ENCODE measurements at regions not wholly inside any gene's neighbourhood (a gene's known extent, or its start where the extent isn't known, plus 50 kb on each side); places are given as distances from the start of the nearest gene placed in this dataset.
A peak's percentile ranks its signal among the peaks of the same experiment; 100 is the strongest.

DNA sequence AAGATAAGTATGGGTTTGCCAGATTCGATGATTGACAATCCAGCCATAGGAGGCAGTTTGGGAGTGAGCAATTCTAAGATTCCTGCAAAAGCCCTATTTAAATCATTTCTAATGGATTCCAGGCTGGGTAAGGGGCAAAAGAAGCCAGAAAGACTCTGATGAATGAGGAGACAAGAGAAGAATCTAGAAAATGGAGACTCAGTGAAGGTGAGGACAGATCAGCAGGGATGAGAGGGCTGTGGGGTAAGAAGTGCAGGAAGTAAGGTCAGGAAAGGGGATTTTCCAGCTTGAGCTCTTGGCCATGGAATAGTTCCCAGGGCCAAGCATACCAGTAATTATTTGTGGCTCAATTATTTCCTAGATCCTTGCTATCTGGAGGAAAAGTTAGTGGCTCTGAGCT is 87.3 kb downstream of the TMX1 start:
- peak overlapping the region; percentile 39 for H4K91ac ChIP-seq (ENCODE audit: low read depth, low read length)
- no peak overlapping the region for H3K23ac ChIP-seq (ENCODE audit: low read length)
- H4K12ac ChIP-seq (ENCODE audit: low read depth, low read length) = no peak overlapping the region
- no peak overlapping the region for H3K4ac ChIP-seq (ENCODE audit: low read depth, low read length)
- peak; percentile 51 to 72 for DNase-seq
- no peaks in the 10 kb centered on the region for H3K9me3 ChIP-seq (ENCODE audit: insufficient read depth, low read depth, low read length)
- no peak overlapping the region for H2BK12ac ChIP-seq (ENCODE audit: low read length)
- no peak overlapping the region for H2BK120ac ChIP-seq (ENCODE audit: insufficient read depth, low read length, poor library complexity)
- peaks cover 6 to 8% of the 10 kb centered on the region in 2 experiments for H3K4me1 ChIP-seq (ENCODE audit: control insufficient read depth in 1 of 2, insufficient read depth in 2 of 2, low read length in 2 of 2)
- no peak overlapping the region for H3K18ac ChIP-seq (ENCODE audit: low read length)
- no peak overlapping the region for H2AK5ac ChIP-seq (ENCODE audit: low read length)
- no CpG with 5 or more reads among the region's 1 CpG for WGBS (ENCODE audit: extremely low coverage, insufficient coverage, insufficient read length)
- H3K4me3 ChIP-seq (ENCODE audit: low read depth, low read length) = no peak overlapping the region
- no peak overlapping the region for H2BK5ac ChIP-seq (ENCODE audit: low read depth, low read length, poor library complexity)
- H3K4me2 ChIP-seq (ENCODE audit: low read length) = no peak overlapping the region
- H3K36me3 ChIP-seq (ENCODE audit: control insufficient read depth in 1 of 2, insufficient read depth in 2 of 2, low read length in 2 of 2) = no peaks in the 10 kb centered on the region
- H4K8ac ChIP-seq (ENCODE audit: low read depth, low read length) = no peak overlapping the region
- peak overlapping the region; percentile 5 for H3K27ac ChIP-seq (ENCODE audit: low read depth, low read length)
- H3K79me1 ChIP-seq (ENCODE audit: low read length) = peaks cover 14% of the 10 kb centered on the region
- H3K14ac ChIP-seq (ENCODE audit: low read length) = peak overlapping the region; percentile 22
- H3K9ac ChIP-seq (ENCODE audit: low read length) = no peak overlapping the region
- no peaks in the 10 kb centered on the region for H3K27me3 ChIP-seq (ENCODE audit: insufficient read depth, low read length)
- no peaks in the 10 kb centered on the region for H3K79me2 ChIP-seq (ENCODE audit: control insufficient read depth, insufficient read depth, low read length, poor library complexity)
- H2AFZ ChIP-seq (ENCODE audit: insufficient read depth, low read length, poor library complexity) = no peak overlapping the region

DNA sequence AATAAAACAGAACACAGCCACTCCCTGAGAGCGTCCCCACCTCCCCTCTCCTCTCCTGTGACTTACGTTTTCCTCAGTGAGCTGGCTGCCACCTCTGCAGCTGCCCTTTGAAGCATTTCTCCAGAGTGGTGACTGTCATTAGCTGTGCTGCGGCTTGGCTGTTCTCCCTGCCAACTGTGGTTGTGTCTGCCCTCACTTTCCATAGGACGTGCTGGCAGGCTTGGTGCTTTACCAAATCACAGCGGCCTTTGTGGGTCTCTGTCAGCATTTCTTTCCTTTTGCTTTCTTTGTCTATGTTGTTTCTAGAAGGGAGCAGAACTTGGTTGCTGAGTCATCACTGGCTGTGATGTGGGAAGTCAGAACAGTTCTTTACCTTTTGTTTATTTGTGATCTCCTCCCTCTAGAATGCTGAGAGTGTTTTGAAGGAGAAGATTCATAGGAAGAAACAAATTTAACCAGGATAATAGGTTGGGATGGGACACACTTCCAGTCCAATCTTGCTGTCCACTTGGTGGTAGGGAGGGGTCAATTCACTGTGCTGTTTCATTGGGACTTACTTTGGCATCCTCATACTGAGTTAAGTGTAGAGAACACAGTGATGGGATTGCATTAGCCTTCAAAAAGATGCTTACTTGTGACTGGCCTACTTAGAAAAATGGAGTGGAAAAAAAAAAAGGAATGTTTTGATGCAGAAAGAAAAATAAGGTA is 88.2 kb downstream of the TMX1 start:
- Histone ChIP-seq H3K4me1 (ENCODE audit: control insufficient read depth in 1 of 2, insufficient read depth in 2 of 2, low read length in 2 of 2) (peaks cover 6 to 8% of the 10 kb centered on the region in 2 experiments), H3K14ac (ENCODE audit: low read length) (peak overlapping the region; percentile 10), H3K4me2 (ENCODE audit: low read length) (no peak overlapping the region), H3K23ac (ENCODE audit: low read length) (no peak overlapping the region), H3K9me3 (ENCODE audit: insufficient read depth, low read depth, low read length) (no peaks in the 10 kb centered on the region), H2AK5ac (ENCODE audit: low read length) (no peak overlapping the region), H3K27ac (ENCODE audit: low read depth, low read length) (no peak overlapping the region), H2BK5ac (ENCODE audit: low read depth, low read length, poor library complexity) (no peak overlapping the region), H3K79me2 (ENCODE audit: control insufficient read depth, insufficient read depth, low read length, poor library complexity) (no peaks in the 10 kb centered on the region), H3K4ac (ENCODE audit: low read depth, low read length) (no peak overlapping the region), H3K36me3 (ENCODE audit: control insufficient read depth in 1 of 2, insufficient read depth in 2 of 2, low read length in 2 of 2) (no peaks in the 10 kb centered on the region), H2BK12ac (ENCODE audit: low read length) (peak overlapping the region; percentile 27), H3K27me3 (ENCODE audit: insufficient read depth, low read length) (no peaks in the 10 kb centered on the region), H3K9ac (ENCODE audit: low read length) (no peak overlapping the region), H2BK120ac (ENCODE audit: insufficient read depth, low read length, poor library complexity) (peak overlapping the region; percentile 76), H2AFZ (ENCODE audit: insufficient read depth, low read length, poor library complexity) (peak overlapping the region; percentile 19), H4K91ac (ENCODE audit: low read depth, low read length) (peak overlapping the region; percentile 54), H3K4me3 (ENCODE audit: low read depth, low read length) (no peak overlapping the region), H3K18ac (ENCODE audit: low read length) (peak overlapping the region; percentile 8), H4K12ac (ENCODE audit: low read depth, low read length) (no peak overlapping the region), H3K79me1 (ENCODE audit: low read length) (peaks cover 14% of the 10 kb centered on the region), H4K8ac (ENCODE audit: low read depth, low read length) (peak overlapping the region; percentile 11)
- peak in 1 of 2 donors; percentile 25 for DNase-seq
- WGBS (ENCODE audit: extremely low coverage, insufficient coverage, insufficient read length) = no CpG with 5 or more reads among the region's 5 CpGs

GRCh38 chr14:51328772-51329353 is 88.8 kb downstream of the TMX1 start:
- H3K27ac ChIP-seq (ENCODE audit: low read depth, low read length) = no peak overlapping the region
- H3K79me2 ChIP-seq (ENCODE audit: control insufficient read depth, insufficient read depth, low read length, poor library complexity) = no peaks in the 10 kb centered on the region
- H3K9me3 ChIP-seq (ENCODE audit: insufficient read depth, low read depth, low read length) = no peaks in the 10 kb centered on the region
- H2AFZ ChIP-seq (ENCODE audit: insufficient read depth, low read length, poor library complexity) = no peak overlapping the region
- no peak overlapping the region for H4K12ac ChIP-seq (ENCODE audit: low read depth, low read length)
- WGBS (ENCODE audit: extremely low coverage, insufficient coverage, insufficient read length) = no CpG with 5 or more reads among the region's 6 CpGs
- peak overlapping the region; percentile 35 for H2AK5ac ChIP-seq (ENCODE audit: low read length)
- H2BK12ac ChIP-seq (ENCODE audit: low read length) = peak overlapping the region; percentile 79
- H3K27me3 ChIP-seq (ENCODE audit: insufficient read depth, low read length) = no peaks in the 10 kb centered on the region
- peaks cover 11% of the 10 kb centered on the region for H3K79me1 ChIP-seq (ENCODE audit: low read length)
- no peak overlapping the region for H3K4me2 ChIP-seq (ENCODE audit: low read length)
- no peak overlapping the region for H3K18ac ChIP-seq (ENCODE audit: low read length)
- H3K4me1 ChIP-seq (ENCODE audit: control insufficient read depth in 1 of 2, insufficient read depth in 2 of 2, low read length in 2 of 2) = peaks cover 6 to 8% of the 10 kb centered on the region in 2 experiments
- DNase-seq = no peak
- H3K4ac ChIP-seq (ENCODE audit: low read depth, low read length) = no peak overlapping the region
- H2BK120ac ChIP-seq (ENCODE audit: insufficient read depth, low read length, poor library complexity) = peak overlapping the region; percentile 7
- peak overlapping the region; percentile 51 for H4K91ac ChIP-seq (ENCODE audit: low read depth, low read length)
- no peak overlapping the region for H3K23ac ChIP-seq (ENCODE audit: low read length)
- H3K4me3 ChIP-seq (ENCODE audit: low read depth, low read length) = no peak overlapping the region
- H2BK5ac ChIP-seq (ENCODE audit: low read depth, low read length, poor library complexity) = no peak overlapping the region
- no peak overlapping the region for H3K14ac ChIP-seq (ENCODE audit: low read length)
- no peak overlapping the region for H3K9ac ChIP-seq (ENCODE audit: low read length)
- no peak overlapping the region for H4K8ac ChIP-seq (ENCODE audit: low read depth, low read length)
- H3K36me3 ChIP-seq (ENCODE audit: control insufficient read depth in 1 of 2, insufficient read depth in 2 of 2, low read length in 2 of 2) = no peaks in the 10 kb centered on the region

- H3K4me1 ChIP-seq (ENCODE audit: control insufficient read depth in 1 of 2, insufficient read depth in 2 of 2, low read length in 2 of 2) = peaks cover 6 to 8% of the 10 kb centered on the region in 2 experiments
- no peak overlapping the region for H2AFZ ChIP-seq (ENCODE audit: insufficient read depth, low read length, poor library complexity)
- peaks cover 11% of the 10 kb centered on the region for H3K79me1 ChIP-seq (ENCODE audit: low read length)
- H3K79me2 ChIP-seq (ENCODE audit: control insufficient read depth, insufficient read depth, low read length, poor library complexity) = no peaks in the 10 kb centered on the region
- WGBS (ENCODE audit: extremely low coverage, insufficient coverage, insufficient read length) = no CpG with 5 or more reads among the region's 8 CpGs
- H3K27ac ChIP-seq (ENCODE audit: low read depth, low read length) = no peak overlapping the region
- H2BK120ac ChIP-seq (ENCODE audit: insufficient read depth, low read length, poor library complexity) = no peak overlapping the region
- DNase-seq = no peak
- no peak overlapping the region for H3K18ac ChIP-seq (ENCODE audit: low read length)
- H3K4ac ChIP-seq (ENCODE audit: low read depth, low read length) = no peak overlapping the region
- H2BK12ac ChIP-seq (ENCODE audit: low read length) = no peak overlapping the region
- no peak overlapping the region for H2BK5ac ChIP-seq (ENCODE audit: low read depth, low read length, poor library complexity)
- H3K9ac ChIP-seq (ENCODE audit: low read length) = no peak overlapping the region
- no peaks in the 10 kb centered on the region for H3K9me3 ChIP-seq (ENCODE audit: insufficient read depth, low read depth, low read length)
- no peak overlapping the region for H4K12ac ChIP-seq (ENCODE audit: low read depth, low read length)
- H2AK5ac ChIP-seq (ENCODE audit: low read length) = no peak overlapping the region
- no peak overlapping the region for H4K91ac ChIP-seq (ENCODE audit: low read depth, low read length)
- H3K14ac ChIP-seq (ENCODE audit: low read length) = no peak overlapping the region
- no peak overlapping the region for H3K4me3 ChIP-seq (ENCODE audit: low read depth, low read length)
- H3K27me3 ChIP-seq (ENCODE audit: insufficient read depth, low read length) = no peaks in the 10 kb centered on the region
- no peaks in the 10 kb centered on the region for H3K36me3 ChIP-seq (ENCODE audit: control insufficient read depth in 1 of 2, insufficient read depth in 2 of 2, low read length in 2 of 2)
- no peak overlapping the region for H4K8ac ChIP-seq (ENCODE audit: low read depth, low read length)
- H3K4me2 ChIP-seq (ENCODE audit: low read length) = no peak overlapping the region
- H3K23ac ChIP-seq (ENCODE audit: low read length) = no peak overlapping the region
These were observed 91.7 kb downstream of the TMX1 start for GRCh38 chr14:51331486-51332367.

Data from trophoblast cell (in vitro differentiated cells and primary cell).